SH-SY5Y (cell line): ENCODE measurements at regions not wholly inside any gene's neighbourhood (a gene's known extent, or its start where the extent isn't known, plus 50 kb on each side); places are given as distances from the start of the nearest gene placed in this dataset.

Experiments
- GATA2 ChIP-seq: IDR thresholded peaks from 2 replicates; pipeline ENCODE4 v1.6.1; 2011; ENCODE audit warnings: mild to moderate bottlenecking, low read depth, low read length
- GATA3 ChIP-seq: IDR thresholded peaks from 2 replicates; pipeline ENCODE4 v1.6.1; 2011; ENCODE audit warnings: low read depth, mild to moderate bottlenecking, low read length, moderate library complexity

GRCh38 chr9:31470051-31470450 is 914.4 kb upstream of the ACO1 start:
- TF ChIP-seq GATA2, result no peak
- no peak for TF ChIP-seq GATA3
